Glomerular endothelial cell (primary cell): ENCODE measurements at regions not wholly inside any gene's neighbourhood (a gene's known extent, or its start where the extent isn't known, plus 50 kb on each side); places are given as distances from the start of the nearest gene placed in this dataset.

Experiments used
- DNase-seq: peaks from one replicate; pipeline ENCODE4 v3.0.0-alpha.2; 2011; ENCODE audit warnings: low read depth, low spot score; ENCODE audit errors: extremely low read depth

GRCh38 chr2:11097854-11098387 is 57.3 kb upstream of the SLC66A3 start:
- DNase-seq, result no peak

GRCh38 chr2:11099122-11100065 is 55.9 kb upstream of the SLC66A3 start:
- DNase-seq, result no peak

DNA sequence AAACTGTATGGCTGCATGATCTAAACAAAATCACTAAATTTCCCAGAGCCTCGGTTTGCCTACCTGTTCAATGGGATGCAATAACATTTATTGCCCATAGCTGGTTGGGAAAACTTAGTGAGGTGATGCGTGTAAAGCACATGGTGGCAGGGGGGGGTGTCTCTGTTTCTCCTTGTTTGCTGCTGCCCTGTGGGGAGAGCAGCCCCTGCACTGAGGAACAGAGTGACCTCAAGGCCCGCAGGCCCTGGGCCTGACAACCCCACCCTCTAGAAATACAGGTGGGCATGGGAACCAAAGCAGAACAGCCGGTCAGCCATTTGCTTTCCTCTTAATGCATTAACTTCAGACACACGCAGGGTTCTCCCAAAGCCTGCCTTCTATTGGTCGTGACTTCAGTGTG is 55.1 kb upstream of the SLC66A3 start:
- no peak for DNase-seq

GRCh38 chr2:11100976-11101375 is 54.3 kb upstream of the SLC66A3 start:
- no peak for DNase-seq

- no peak for DNase-seq
Measured at GRCh38 chr2:11101430-11101829, 53.8 kb upstream of the SLC66A3 start.

DNA sequence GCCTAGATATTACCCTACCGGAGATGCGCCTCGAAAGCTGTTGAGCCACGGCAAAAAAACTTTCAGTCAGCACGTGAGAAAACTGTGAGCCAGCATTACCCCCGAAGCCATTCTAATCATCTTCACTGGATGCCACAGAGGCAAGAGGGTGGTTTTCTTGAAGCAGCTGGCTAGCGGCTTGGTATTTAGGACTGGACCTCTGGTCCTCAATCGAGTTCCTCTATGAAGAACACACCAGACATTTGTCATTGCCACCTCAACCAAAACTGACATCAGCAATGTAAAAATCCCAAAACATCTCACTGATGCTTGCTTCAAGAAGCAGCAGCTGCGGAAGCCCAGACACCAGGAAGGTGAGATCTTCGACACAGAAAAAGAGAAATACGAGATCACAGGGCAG is 52.8 kb upstream of the SLC66A3 start:
- DNase-seq, result no peak

GRCh38 chr2:11102956-11103860 is 52.1 kb upstream of the SLC66A3 start:
- DNase-seq, result no peak

DNA sequence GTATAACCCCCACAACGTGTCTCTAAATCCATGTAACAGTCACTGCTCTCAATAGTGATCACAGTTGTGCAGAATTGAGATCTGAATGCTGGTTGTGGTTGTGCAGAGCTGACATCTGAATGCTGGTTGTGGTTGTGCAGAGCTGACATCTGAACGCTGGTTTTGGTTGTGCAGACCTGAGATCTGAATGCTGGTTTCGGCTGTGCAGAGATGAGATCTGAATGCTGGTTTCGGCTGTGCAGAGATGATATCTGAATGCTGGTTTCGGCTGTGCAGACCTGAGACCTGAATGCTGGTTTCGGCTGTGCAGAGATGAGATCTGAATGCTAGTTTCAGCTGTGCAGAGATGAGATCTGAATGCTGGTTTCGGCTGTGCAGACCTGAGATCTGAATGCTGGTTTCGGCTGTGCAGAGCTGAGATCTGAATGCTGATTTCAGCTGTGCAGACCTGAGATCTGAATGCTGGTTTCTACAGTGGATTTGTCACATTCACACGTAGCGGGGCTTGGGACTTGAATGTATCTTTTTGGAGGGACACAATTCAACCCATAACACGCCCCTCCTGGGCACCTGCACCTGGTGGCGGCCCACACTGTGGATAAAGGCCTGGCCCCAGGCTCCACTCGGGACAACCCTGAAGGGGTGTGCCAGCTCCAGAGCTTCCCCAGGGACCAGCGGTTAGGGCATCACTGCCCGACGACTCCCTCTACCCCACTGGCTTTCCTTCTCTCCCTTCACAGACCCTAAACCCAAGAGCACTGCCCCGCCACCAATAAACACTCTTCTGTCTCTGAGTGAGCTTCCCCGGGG is 51.1 kb upstream of the SLC66A3 start:
- DNase-seq, result no peak

DNA sequence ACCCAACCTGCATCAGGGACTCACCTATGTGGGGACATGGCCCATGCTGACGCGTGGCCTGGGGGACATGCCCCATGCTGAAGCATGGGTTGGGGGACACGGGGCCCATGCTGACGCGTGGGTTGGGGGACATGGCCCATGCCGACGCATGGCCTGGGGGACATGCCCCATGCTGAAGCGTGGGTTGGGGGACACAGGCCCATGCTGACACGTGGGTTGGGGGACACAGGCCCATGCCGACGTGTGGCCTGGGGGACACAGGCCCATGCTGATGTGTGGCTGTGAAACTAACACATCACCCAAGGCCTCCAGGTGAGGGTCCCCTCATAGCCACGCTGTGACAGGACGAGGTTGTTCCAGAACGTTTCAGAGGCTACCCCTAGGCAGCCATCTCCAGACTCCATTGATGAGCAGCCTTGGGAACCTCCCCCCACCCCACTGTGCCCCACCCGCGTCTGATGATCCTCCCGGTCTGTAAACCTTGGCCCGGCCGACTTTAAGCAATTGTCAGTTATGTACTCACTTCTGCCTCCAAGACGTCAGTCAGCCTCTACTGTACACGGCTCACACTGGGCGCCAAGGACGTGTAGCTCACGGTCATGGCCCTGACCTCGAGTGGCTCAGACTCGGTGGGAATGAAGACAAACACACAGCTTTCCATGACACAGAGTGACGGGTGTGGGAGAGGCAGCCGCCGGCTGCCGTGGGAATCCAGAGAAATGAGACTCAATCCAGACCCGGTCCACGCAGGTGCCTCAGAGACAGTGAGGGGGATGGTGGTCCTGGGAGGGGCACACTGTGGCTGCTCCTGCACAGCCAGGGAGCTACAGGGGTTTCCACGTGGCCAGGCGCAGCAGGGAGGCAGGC is 50.2 kb upstream of the SLC66A3 start:
- DNase-seq, result no peak
